Panc1 (cell line): ENCODE measurements at regions not wholly inside any gene's neighbourhood (a gene's known extent, or its start where the extent isn't known, plus 50 kb on each side); places are given as distances from the start of the nearest gene placed in this dataset.

Experiments
- CTCF ChIP-seq: fragments of 450-650 bp; IDR thresholded peaks from 2 replicates; pipeline ENCODE4 v1.5.1; 2017; ENCODE audit warnings: mild to moderate bottlenecking
- POLR2AphosphoS5 ChIP-seq: IDR thresholded peaks from 2 replicates; pipeline ENCODE4 v1.6.1; 2012; ENCODE audit warnings: mild to moderate bottlenecking, low read depth, low read length, moderate library complexity
- REST ChIP-seq, 2 experiments: IDR thresholded peaks; 2 replicates each; pipeline ENCODE4 v1.6.1; 2011 to 2012; ENCODE audit warnings: low read depth in 2 of 2, control low read depth in 1 of 2, low read length in 1 of 2, mild to moderate bottlenecking in 1 of 2, moderate library complexity in 1 of 2; ENCODE audit not compliant: insufficient read depth in 1 of 2
- TCF7L2 ChIP-seq: IDR thresholded peaks from 2 replicates; pipeline ENCODE4 v1.6.1; 2011; ENCODE audit warnings: mild to moderate bottlenecking, low read depth, low read length, inconsistent platforms

GRCh38 chr17:37825851-37826250, 81.0 kb upstream of the HNF1B start:
- TF ChIP-seq CTCF (no peak), POLR2AphosphoS5 (no peak), TCF7L2 (no peak), REST (IDR thresholded peaks at IDR 0.05; ENCODE audit: insufficient read depth in 1 of 2, low read depth in 2 of 2, low read length in 1 of 2) (no peak)
